ENCODE measurements at regions not wholly inside any gene's neighbourhood (a gene's known extent, or its start where the extent isn't known, plus 50 kb on each side); places are given as distances from the start of the nearest gene placed in this dataset.
"Not testable (repeated sequence)": the region's sequence is repeated elsewhere in the genome, so short reads cannot be mapped to it uniquely, and the experiment has no call there.

DNA sequence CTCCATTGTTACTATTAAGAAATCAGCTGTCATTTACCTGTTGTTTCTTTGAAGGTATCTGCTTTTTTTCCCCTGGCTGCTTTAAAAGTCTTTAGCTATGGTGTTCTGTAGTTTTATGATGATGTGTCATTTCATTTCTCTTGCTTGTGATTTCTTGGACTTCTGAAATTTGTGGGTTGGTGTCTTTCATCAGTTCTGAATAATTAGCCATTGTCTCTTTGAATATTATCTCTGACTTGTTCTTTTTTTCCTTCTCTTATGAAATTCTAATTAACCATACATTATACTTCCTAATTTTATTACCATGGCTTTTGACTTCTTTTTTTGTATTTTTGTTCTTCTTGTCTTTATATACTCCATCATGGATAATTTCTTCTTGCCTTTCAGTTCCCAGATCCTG lies 85.4 kb upstream of the GARIN1A start:
- CTCF ChIA-PET (ENCODE audit: low intra/inter-chr PET ratio); H3K9ac ChIP-seq (ENCODE audit: insufficient read depth in 1 of 2, low read depth in 2 of 2, low read length in 2 of 2); FAIRE-seq; BruUV-seq (replicated peaks); H4K20me1 ChIP-seq (replicated peaks; ENCODE audit: control insufficient read depth, insufficient read depth, low read length); H3K27me3 ChIP-seq (ENCODE audit: control insufficient read depth in 2 of 2, insufficient read depth in 2 of 2, low read length in 2 of 2); intact Hi-C loops (cut with micrococcal nuclease); H3K4me2 ChIP-seq (ENCODE audit: insufficient read depth, low read length); ATAC-seq; in situ Hi-C loops (cut with MboI); H3K27ac ChIP-seq (ENCODE audit: extremely low read depth, low read depth, low read length); H3K79me2 ChIP-seq (ENCODE audit: control insufficient read depth, insufficient read depth, low read length); POLR2A ChIA-PET; H3K9me1 ChIP-seq (ENCODE audit: control insufficient read depth, insufficient read depth, low read length); DNase-seq (ENCODE audit: extremely low read depth in 1 of 4, low spot score in 3 of 4); H3K4me1 ChIP-seq (replicated peaks in 1 of 2; ENCODE audit: control insufficient read depth in 2 of 2, insufficient read depth in 2 of 2, low read length in 2 of 2); H3K4me3 ChIP-seq; H3K9me3 ChIP-seq (replicated peaks; ENCODE audit: control insufficient read depth, insufficient read depth, low read depth, low read length); H2AFZ ChIP-seq (ENCODE audit: low read depth, low read length): not testable (repeated sequence)
- peaks cover 31% of the 10 kb centered on the region; the same call in 2 of the 3 replicates for H3K36me3 ChIP-seq (ENCODE audit: control insufficient read depth, insufficient read depth, low read length)
- 0 out of 2 replicates have a peak, but pooled peaks have one; percentile 10 for TF ChIP-seq C11orf30 (IDR thresholded peaks at IDR 0.05; ENCODE audit: low read depth)

DNA sequence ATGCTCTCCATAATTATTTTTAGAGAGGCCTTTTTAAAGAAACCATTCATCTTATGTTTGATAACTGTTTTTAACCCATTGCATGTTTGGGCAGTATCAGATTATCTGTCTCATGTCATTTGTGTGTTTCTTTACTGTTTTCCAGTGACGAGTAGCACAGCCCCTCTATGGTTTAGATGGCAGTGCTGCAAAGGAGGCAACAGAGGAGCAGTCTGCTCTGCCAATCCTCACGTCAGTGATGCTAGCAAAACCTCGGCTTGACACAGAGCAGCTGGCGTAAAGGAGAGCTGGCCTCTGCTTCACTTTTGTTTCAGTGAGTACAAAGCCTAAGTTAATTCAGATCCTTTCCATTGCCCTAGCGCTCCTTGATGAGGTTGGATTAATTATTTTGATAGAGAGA lies 80.4 kb upstream of the GARIN1A start:
- in situ Hi-C loops (cut with MboI) (no loop called here), intact Hi-C loops (cut with micrococcal nuclease) (no loop called here)
- Histone ChIP-seq H3K9ac (ENCODE audit: insufficient read depth in 1 of 2, low read depth in 2 of 2, low read length in 2 of 2) (no peak overlapping the region), H3K9me3 (replicated peaks; ENCODE audit: control insufficient read depth, insufficient read depth, low read depth, low read length) (no peaks in the 10 kb centered on the region), H3K27ac (ENCODE audit: extremely low read depth, low read depth, low read length) (no peak overlapping the region), H3K4me1 (replicated peaks in 1 of 2; ENCODE audit: control insufficient read depth in 2 of 2, insufficient read depth in 2 of 2, low read length in 2 of 2) (no peaks in the 10 kb centered on the region), H3K9me1 (ENCODE audit: control insufficient read depth, insufficient read depth, low read length) (no peaks in the 10 kb centered on the region), H3K4me2 (ENCODE audit: insufficient read depth, low read length) (no peak overlapping the region), H3K79me2 (ENCODE audit: control insufficient read depth, insufficient read depth, low read length) (no peaks in the 10 kb centered on the region), H3K27me3 (ENCODE audit: control insufficient read depth in 2 of 2, insufficient read depth in 2 of 2, low read length in 2 of 2) (no peaks in the 10 kb centered on the region), H2AFZ (ENCODE audit: low read depth, low read length) (no peak overlapping the region), H4K20me1 (replicated peaks; ENCODE audit: control insufficient read depth, insufficient read depth, low read length) (no peaks in the 10 kb centered on the region), H3K4me3 (no peak overlapping the region), H3K36me3 (ENCODE audit: control insufficient read depth, insufficient read depth, low read length) (peaks cover 43% of the 10 kb centered on the region)
- ChIA-PET POLR2A (no interaction called here), CTCF (ENCODE audit: low intra/inter-chr PET ratio) (no interaction called here)
- DNase-seq (ENCODE audit: extremely low read depth in 1 of 4, low spot score in 3 of 4) (no peak), FAIRE-seq (no peak), ATAC-seq (no peak)
- no peak for TF ChIP-seq PTRF (tag; IDR thresholded peaks at IDR 0.05)
- TF ChIP-seq, protein P1, sequence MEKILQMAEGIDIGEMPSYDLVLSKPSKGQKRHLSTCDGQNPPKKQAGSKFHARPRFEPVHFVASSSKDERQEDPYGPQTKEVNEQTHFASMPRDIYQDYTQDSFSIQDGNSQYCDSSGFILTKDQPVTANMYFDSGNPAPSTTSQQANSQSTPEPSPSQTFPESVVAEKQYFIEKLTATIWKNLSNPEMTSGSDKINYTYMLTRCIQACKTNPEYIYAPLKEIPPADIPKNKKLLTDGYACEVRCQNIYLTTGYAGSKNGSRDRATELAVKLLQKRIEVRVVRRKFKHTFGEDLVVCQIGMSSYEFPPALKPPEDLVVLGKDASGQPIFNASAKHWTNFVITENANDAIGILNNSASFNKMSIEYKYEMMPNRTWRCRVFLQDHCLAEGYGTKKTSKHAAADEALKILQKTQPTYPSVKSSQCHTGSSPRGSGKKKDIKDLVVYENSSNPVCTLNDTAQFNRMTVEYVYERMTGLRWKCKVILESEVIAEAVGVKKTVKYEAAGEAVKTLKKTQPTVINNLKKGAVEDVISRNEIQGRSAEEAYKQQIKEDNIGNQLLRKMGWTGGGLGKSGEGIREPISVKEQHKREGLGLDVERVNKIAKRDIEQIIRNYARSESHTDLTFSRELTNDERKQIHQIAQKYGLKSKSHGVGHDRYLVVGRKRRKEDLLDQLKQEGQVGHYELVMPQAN (IDR thresholded peaks at IDR 0.05; ENCODE audit: borderline replicate concordance): no peak
- 96% methylated on average over 5 of the region's 5 CpGs for WGBS (ENCODE audit: insufficient coverage, low coverage, missing lambda C conversion rate)
- BruUV-seq (replicated peaks): no TSS peak

DNA sequence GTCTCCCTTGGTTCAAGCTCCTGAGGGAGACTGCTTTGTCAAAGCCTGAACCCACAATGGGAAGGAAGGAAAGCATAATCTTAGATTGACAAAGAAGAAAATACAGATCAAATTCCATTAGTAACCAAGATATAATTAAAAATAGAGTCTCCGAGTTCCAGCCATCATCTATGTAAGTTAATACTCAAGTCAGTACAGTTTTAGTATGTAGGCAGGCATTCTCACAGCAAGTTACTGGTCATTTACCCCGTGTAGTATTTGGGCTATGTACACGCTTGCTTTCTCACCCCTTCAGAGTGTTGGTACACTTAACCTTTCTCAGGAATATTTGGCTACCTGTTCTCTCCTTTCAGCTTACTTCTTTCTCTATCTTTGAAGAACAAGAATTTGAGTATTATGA lies 79.9 kb upstream of the GARIN1A start:
- BruUV-seq (replicated peaks); CTCF ChIA-PET (ENCODE audit: low intra/inter-chr PET ratio); intact Hi-C loops (cut with micrococcal nuclease); in situ Hi-C loops (cut with MboI); H3K4me2 ChIP-seq (ENCODE audit: insufficient read depth, low read length); H3K9me3 ChIP-seq (replicated peaks; ENCODE audit: control insufficient read depth, insufficient read depth, low read depth, low read length); H3K4me1 ChIP-seq (replicated peaks in 1 of 2; ENCODE audit: control insufficient read depth in 2 of 2, insufficient read depth in 2 of 2, low read length in 2 of 2); H2AFZ ChIP-seq (ENCODE audit: low read depth, low read length); DNase-seq (ENCODE audit: extremely low read depth in 1 of 4, low spot score in 3 of 4); H3K27me3 ChIP-seq (ENCODE audit: control insufficient read depth in 2 of 2, insufficient read depth in 2 of 2, low read length in 2 of 2); H3K27ac ChIP-seq (ENCODE audit: extremely low read depth, low read depth, low read length); H3K4me3 ChIP-seq; ATAC-seq; H4K20me1 ChIP-seq (replicated peaks; ENCODE audit: control insufficient read depth, insufficient read depth, low read length); H3K79me2 ChIP-seq (ENCODE audit: control insufficient read depth, insufficient read depth, low read length); H3K9ac ChIP-seq (ENCODE audit: insufficient read depth in 1 of 2, low read depth in 2 of 2, low read length in 2 of 2); POLR2A ChIA-PET; FAIRE-seq; H3K9me1 ChIP-seq (ENCODE audit: control insufficient read depth, insufficient read depth, low read length): not testable (repeated sequence)
- 86% methylated on average over 2 of the region's 3 CpGs for WGBS (ENCODE audit: insufficient coverage, low coverage, missing lambda C conversion rate)
- peaks cover 45% of the 10 kb centered on the region for H3K36me3 ChIP-seq (ENCODE audit: control insufficient read depth, insufficient read depth, low read length)

Data from K562 (cell line).